ENCODE measurements at regions not wholly inside any gene's neighbourhood (a gene's known extent, or its start where the extent isn't known, plus 50 kb on each side); places are given as distances from the start of the nearest gene placed in this dataset.
A peak's percentile ranks its signal among the peaks of the same experiment; 100 is the strongest.

DNA sequence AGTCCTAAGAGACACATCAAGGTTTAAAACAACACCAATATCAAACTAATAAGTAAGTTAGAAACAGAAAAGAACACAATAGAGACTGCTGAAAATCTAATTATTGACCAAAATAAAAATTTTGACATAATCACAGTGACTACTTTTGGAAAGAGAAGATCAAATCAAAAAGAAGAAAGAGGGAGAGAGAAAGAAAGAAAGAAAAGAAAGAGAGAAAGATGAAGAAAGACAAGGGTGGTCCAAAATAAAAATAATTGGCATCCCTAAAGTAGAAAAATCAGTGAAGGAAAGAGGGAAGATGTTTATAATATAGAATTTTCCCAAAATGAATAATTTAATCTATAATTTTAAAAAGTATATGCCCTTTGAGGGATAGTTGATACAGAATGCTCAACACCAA is 118.8 kb upstream of the VIPR2 start:
- no peak for DNase-seq (ENCODE audit: low read depth)

DNA sequence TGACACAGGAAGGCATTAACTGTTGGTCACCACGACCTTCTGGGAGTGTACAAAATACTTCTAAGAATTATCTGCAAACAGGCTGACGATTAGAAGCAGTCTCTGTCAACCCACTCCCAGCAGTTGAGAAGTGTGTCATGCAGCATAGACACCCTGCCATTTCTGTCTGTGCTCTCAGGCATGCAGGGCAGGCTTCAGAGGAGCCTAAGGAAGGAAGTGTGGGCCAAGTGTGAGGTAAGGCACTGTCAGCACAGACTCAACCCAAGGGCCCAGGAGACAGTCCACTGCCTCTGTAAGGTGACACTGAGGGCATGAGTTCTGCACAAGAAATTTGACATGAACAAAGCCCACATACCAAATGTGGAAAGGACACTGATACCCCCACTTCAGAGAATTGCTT is 109.0 kb upstream of the VIPR2 start:
- DNase-seq (ENCODE audit: low read depth): no peak

- DNase-seq (ENCODE audit: low read depth): no peak
Observed at GRCh38 chr7:159250471-159250870, 105.8 kb upstream of the VIPR2 start.

- no peak for DNase-seq (ENCODE audit: low read depth)
Observed at GRCh38 chr7:159249671-159250070, 105.0 kb upstream of the VIPR2 start.

DNA sequence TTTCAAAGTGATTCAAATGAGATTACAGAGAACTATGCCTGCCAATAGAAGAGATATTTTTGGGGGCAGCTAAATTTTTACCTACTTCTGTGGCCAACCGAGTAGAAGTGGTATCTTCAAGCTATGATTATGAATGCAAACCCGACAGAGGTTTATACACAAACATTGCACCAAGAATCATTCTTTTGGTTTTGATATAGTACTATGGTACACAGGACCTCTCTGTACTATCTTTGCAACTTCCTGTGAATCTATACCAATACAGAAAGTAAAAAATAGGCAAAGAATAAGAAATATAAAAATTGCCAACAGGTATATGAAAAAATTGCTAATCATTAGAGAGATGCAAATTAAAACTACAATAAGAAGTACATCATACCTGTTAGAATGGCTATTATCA is 103.2 kb upstream of the VIPR2 start:
- DNase-seq (ENCODE audit: low read depth): no peak

GRCh38 chr7:159246702-159247480 is 102.2 kb upstream of the VIPR2 start:
- DNase-seq (ENCODE audit: low read depth): no peak

GRCh38 chr7:159240962-159241361 is 96.3 kb upstream of the VIPR2 start:
- no peak for DNase-seq (ENCODE audit: low read depth)

GRCh38 chr7:159239028-159239427 is 94.4 kb upstream of the VIPR2 start:
- no peak for DNase-seq (ENCODE audit: low read depth)

GRCh38 chr7:159238541-159238940 is 93.9 kb upstream of the VIPR2 start:
- no peak for DNase-seq (ENCODE audit: low read depth)

GRCh38 chr7:159237022-159237653 is 92.5 kb upstream of the VIPR2 start:
- no peak for DNase-seq (ENCODE audit: low read depth)

- no peak for DNase-seq (ENCODE audit: low read depth)
Observed at GRCh38 chr7:159231017-159231416, 86.3 kb upstream of the VIPR2 start.

DNA sequence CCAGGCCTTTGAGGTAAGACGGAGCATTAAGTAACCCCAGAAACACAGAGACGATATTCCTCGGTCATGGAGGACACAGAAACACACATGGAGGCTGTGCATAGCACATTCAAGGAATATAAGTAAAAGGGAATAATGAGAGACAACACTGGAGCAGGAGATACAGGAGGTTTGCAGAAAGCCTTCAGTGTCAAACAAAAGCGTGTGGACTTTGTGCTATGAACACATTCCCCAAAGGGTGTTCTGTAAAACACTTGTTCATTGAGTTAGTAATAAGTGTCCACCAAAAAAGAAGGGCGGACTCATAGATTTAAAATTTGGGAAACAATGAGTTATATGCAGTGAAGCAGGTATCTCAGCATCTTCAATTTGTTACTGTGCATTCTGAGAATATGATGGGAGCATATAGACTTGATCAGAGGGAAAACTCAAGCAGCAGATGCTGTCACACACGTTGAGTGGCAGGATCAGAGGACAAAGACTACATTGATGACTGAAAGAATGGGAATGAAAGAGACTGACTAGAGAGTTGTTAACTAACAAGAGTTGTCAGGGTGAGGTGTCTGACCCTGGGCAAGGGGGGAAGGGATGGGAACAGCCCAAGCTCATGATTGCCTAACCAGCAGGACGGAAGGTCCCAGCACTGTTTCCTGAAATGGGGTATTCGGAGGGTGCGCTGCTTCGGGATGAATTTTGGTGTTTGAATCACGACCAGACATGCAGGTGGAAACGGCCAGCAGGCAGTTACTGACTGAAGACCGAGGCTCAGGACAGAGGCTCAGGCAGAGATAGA is 85.2 kb upstream of the VIPR2 start:
- no peak for DNase-seq (ENCODE audit: low read depth)

DNA sequence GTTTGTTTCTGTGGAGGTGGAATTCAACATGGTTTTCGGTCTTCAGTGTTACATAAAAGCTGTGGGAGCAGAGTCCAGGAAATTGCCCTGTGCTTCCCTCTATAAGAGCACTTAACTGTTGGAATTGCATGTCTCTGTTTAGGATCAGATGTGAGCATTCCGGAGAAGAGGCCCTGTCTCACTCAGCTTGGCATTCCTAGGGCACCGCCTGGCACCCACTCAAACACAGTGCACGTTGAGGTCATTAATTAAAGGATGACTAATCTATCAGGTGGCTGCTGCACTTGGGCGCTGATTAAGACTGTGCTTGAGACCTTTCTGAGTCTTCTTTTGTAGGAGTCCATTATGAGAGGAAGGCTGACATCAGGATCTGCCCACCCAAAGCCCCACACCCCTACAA is 82.8 kb upstream of the VIPR2 start:
- peak; percentile 32 for DNase-seq (ENCODE audit: low read depth)

DNA sequence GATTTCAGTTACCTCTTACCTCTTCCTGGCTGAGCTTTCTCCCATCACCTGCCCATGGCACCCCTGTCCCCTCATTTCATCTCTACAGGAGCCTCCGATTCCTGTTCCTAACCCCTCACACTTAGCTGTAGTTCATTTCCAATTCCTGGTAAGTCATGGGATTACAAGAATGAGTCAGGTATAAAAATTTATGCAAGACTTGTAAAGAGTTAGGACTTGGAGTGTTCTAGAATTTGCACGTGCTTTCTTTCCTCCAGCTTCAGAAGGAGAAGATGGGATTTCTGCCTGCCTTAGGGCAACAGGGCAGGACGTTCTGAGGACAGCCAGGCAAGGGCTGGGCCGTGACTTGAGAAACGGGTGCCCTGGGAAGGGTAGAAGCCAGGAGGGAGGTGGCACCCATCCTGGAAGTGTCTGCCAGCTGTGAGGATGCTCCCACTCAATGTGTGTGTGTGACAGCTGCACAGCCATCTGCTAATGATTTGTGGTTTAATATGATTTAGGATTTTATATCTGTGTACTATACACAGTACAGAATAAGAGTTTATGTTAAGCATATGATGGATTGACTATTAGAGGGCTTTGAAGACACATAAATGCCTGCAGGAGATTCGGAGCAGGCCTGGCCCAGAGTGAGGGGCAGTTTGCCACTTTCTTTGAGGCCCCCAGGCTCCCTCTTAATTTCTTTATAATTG is 81.5 kb upstream of the VIPR2 start:
- no peak for DNase-seq (ENCODE audit: low read depth)

- DNase-seq (ENCODE audit: low read depth): no peak
Observed at GRCh38 chr7:159218607-159219006, 73.9 kb upstream of the VIPR2 start.

GRCh38 chr7:159218170-159218569 is 73.5 kb upstream of the VIPR2 start:
- peak; percentile 36 for DNase-seq (ENCODE audit: low read depth)

DNA sequence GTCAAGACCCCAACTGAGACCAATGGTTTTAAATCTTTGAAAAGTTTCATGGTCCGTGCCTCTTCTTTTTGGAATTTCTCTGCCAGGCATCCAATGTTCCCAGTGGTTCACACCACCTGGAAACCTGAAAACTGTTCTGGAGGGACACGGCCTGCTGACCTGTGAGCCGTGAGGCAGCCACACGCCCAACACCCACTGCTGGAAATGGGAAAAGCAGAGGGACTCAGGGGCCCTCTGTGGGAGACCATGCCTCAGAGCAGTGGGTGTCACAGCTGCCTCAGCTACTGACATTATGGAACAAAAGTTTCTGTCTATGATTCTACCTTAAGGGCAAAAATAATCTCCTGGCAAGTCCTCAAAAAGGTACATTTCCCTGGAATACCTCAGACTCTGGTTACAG is 70.4 kb upstream of the VIPR2 start:
- DNase-seq (ENCODE audit: low read depth): no peak

GRCh38 chr7:159213253-159213652 is 68.6 kb upstream of the VIPR2 start:
- no peak for DNase-seq (ENCODE audit: low read depth)

DNA sequence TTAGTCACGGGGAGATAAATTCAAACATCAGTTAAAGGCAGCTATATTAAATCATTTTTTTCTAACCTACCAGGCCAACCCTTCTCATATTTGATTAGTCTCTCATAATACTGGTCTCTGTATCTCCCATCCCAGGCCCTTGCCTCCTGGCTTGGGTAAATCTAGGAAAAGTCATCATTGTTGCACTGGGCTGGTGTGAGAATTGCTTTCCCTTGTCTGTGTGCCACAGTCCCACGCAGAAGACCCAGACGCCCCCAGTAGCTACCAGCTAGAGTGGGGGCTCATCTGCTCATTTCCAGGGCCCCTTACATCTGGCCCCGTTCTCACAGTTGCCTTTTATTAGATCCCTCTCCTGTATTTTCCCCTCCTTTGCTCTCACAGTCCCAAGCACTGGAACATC is 67.6 kb upstream of the VIPR2 start:
- DNase-seq (ENCODE audit: low read depth): no peak

DNA sequence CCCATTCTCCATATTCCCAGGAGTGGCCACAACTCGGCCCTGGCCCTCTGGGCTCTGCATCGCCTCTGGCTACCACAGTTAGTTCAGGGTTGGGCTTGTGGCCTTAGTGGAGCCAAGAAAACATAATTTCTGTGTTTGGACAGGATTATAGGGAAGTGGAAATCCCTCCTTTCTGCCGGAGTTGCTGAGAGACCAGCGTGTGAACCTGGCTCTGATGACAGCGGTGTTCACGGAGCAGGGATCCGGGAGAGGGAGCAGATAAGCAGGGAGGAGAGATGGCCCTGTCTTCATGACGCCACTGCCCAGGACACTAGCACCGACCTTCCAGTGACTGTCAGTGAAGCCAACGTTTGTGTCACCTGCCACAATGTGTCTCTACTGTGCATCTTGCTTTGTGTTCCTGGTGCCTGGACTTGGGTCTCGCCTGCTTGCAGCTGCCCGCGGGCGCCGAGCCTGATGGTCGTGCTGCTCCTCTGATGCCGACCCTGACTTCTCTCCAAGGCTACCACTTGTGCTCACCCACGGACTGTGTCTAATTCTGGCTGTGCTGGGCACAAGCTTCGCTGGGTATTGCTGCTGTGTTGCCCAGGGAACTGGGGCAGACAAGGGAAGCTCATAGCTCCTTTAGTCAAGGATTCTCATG is 67.0 kb upstream of the VIPR2 start:
- DNase-seq (ENCODE audit: low read depth): no peak

DNA sequence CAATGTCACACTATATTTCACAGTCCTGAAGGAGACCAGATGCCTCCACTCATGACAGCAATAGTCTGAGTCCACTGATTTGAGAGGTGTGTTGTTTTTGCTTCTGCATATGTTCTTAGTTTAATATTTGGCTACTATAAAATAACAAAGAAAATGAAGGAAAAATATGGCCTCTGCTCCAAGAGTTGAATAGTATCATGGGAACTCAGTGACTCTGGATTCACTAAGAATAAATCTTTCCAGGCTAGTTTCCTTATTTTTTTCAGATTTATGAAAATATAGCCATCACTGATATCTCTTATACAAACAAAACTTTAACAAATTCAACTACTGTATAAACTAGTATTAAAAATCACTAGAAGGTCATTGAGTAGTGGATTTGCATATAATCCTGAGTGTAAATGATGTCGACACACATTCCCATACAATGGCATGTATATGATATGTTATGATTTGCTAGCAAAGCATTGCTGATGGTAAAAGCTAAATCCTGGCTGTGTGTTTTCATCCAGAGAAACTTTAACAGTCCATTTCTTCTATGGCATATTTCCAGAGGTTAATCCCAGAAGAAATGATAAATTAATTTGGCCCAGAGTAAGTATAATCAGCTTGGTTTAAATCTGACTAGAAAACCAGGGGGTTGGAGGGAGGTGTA is 66.0 kb upstream of the VIPR2 start:
- DNase-seq (ENCODE audit: low read depth): no peak
